OCI-LY7 (cell line): ENCODE measurements at regions not wholly inside any gene's neighbourhood (a gene's known extent, or its start where the extent isn't known, plus 50 kb on each side); places are given as distances from the start of the nearest gene placed in this dataset.

Experiments
- CTCF ChIP-seq: fragments of 200-600 bp; sonication (generic); conservative IDR thresholded peaks from 2 replicates; pipeline ENCODE4 v1.5.1; 2014; ENCODE audit warnings: mild to moderate bottlenecking, antibody characterized with exemption, low read length, moderate library complexity, mixed read lengths
- EZH2phosphoT487 ChIP-seq: fragments of 200-600 bp; sonication (generic); IDR thresholded peaks from 2 replicates; pipeline ENCODE4 v1.6.1; 2018; ENCODE audit warnings: low read depth, borderline replicate concordance, mild to moderate bottlenecking, mixed run types, antibody characterized with exemption, low read length, moderate library complexity, mixed read lengths

GRCh38 chr1:8089535-8090228, 63.6 kb upstream of the ERRFI1 start:
- TF ChIP-seq CTCF = no peak
- TF ChIP-seq EZH2phosphoT487 = no peak
